Lung (tissue), 11 donors: ENCODE measurements at regions not wholly inside any gene's neighbourhood (a gene's known extent, or its start where the extent isn't known, plus 50 kb on each side); places are given as distances from the start of the nearest gene placed in this dataset.

Source experiments
- ATAC-seq: fragments of 200-7000 bp; cut with Tn5 transposase; one replicate; pipeline ENCODE4 v1.9.1; 2020; ENCODE audit warnings: moderate number of reproducible peaks; ENCODE audit not compliant: insufficient read depth, low FRiP score
- DNase-seq, 3 donors: peaks; one replicate each; pipeline ENCODE4 v3.0.0-alpha.2; 2013 to 2017
- H3K27ac ChIP-seq, 2 donors: one replicate each; pipeline ENCODE4 v1.5.1; 2013; ENCODE audit warnings: mild to moderate bottlenecking in 2 of 2, moderate library complexity in 2 of 2, control low read depth in 1 of 2, inconsistent platforms in 1 of 2, low read depth in 1 of 2, low read length in 1 of 2
- H3K27me3 ChIP-seq, 3 donors: one replicate each; pipeline ENCODE4 v1.5.1; 2013; ENCODE audit warnings: low read length in 2 of 3; ENCODE audit not compliant: control insufficient read depth in 3 of 3, insufficient read depth in 3 of 3
- H3K36me3 ChIP-seq, 4 donors: one replicate each; pipeline ENCODE4 v1.5.1; 2013; ENCODE audit warnings: low read length in 4 of 4, mild to moderate bottlenecking in 1 of 4, moderate library complexity in 1 of 4; ENCODE audit not compliant: control insufficient read depth in 4 of 4, insufficient read depth in 4 of 4
- H3K4me1 ChIP-seq, 5 donors: one replicate each; pipeline ENCODE4 v1.5.1; 2013; ENCODE audit warnings: low read length in 5 of 5, mild to moderate bottlenecking in 2 of 5, moderate library complexity in 1 of 5; ENCODE audit not compliant: control insufficient read depth in 5 of 5, insufficient read depth in 5 of 5
- H3K4me3 ChIP-seq: one replicate; pipeline ENCODE4 v1.5.1; 2013; ENCODE audit warnings: mild to moderate bottlenecking, control low read depth, moderate library complexity
- H3K9ac ChIP-seq, 2 donors: one replicate each; pipeline ENCODE4 v1.5.1; 2013; ENCODE audit warnings: low read length in 2 of 2, control low read depth in 1 of 2; ENCODE audit not compliant: insufficient read depth in 1 of 2
- H3K9me3 ChIP-seq, 4 donors: one replicate each; pipeline ENCODE4 v1.5.1; 2013; ENCODE audit warnings: low read length in 3 of 4, mild to moderate bottlenecking in 1 of 4, moderate library complexity in 1 of 4; ENCODE audit not compliant: control insufficient read depth in 4 of 4, insufficient read depth in 3 of 4
- CTCF ChIP-seq: IDR thresholded peaks from 2 replicates; pipeline ENCODE4 v1.5.1; 2012; ENCODE audit warnings: mild to moderate bottlenecking; ENCODE audit errors: control extremely low read depth, extremely low read depth
- WGBS, 2 donors: extraction: QIAGEN DNeasy Blood & Tissue Kit; methylation state at CpG; one replicate each; pipeline ENCODE4 v1.1.7; 2013; 5-methylcytosine and 5-hydroxymethylcytosine counted together
- donor health status: control.
- donor health status: control.
- donor health status: Bipolar disorder and iron deficiency.
- donor health status: healthy.
- donor health status: DM: yes; HTN: yes; CAD: no.

GRCh38 chr1:4310396-4310923, 343.9 kb upstream of the AJAP1 start:
- ATAC-seq = no peak
- no peak for TF ChIP-seq CTCF
- Histone ChIP-seq H3K27ac (no peak overlapping the region), H3K4me1 (no peaks in the 10 kb centered on the region), H3K4me3 (no peak overlapping the region), H3K9ac (no peak overlapping the region), H3K36me3 (no peaks in the 10 kb centered on the region), H3K9me3 (peaks cover 0 to 8% (median 4%) of the 10 kb centered on the region in 4 donors), H3K27me3 (no peaks in the 10 kb centered on the region)
- no peak for DNase-seq
- WGBS, 2 donors = 89% methylated on average over 9 of the region's 9 CpGs

- TF ChIP-seq CTCF = no peak
- H3K9ac ChIP-seq = no peak overlapping the region
- peaks cover 0 to 10% (median 4%) of the 10 kb centered on the region in 4 donors for H3K9me3 ChIP-seq
- H3K4me3 ChIP-seq = no peak overlapping the region
- ATAC-seq (no peak), DNase-seq (no peak)
- H3K36me3 ChIP-seq = no peaks in the 10 kb centered on the region
- WGBS, 2 donors = 63 to 71% methylated on average over 6 of the region's 6 CpGs
- H3K27ac ChIP-seq = no peak overlapping the region
- no peaks in the 10 kb centered on the region for H3K27me3 ChIP-seq
- H3K4me1 ChIP-seq = no peaks in the 10 kb centered on the region
Observed at GRCh38 chr1:4312024-4312423, 342.4 kb upstream of the AJAP1 start.

- Histone ChIP-seq H3K27me3 (peaks cover 0 to 6% (median 0%) of the 10 kb centered on the region in 3 donors), H3K9ac (no peak overlapping the region), H3K36me3 (no peaks in the 10 kb centered on the region), H3K9me3 (peaks cover 0 to 8% (median 4%) of the 10 kb centered on the region in 4 donors), H3K4me3 (no peak overlapping the region), H3K4me1 (no peaks in the 10 kb centered on the region), H3K27ac (no peak overlapping the region)
- DNase-seq = no peak
- no peak for ATAC-seq
- 49 to 66% methylated on average over 4 of the region's 4 CpGs for WGBS, 2 donors
- TF ChIP-seq CTCF = no peak
Observed at GRCh38 chr1:4315202-4315601, 339.2 kb upstream of the AJAP1 start.

GRCh38 chr1:4317207-4317606, 337.2 kb upstream of the AJAP1 start:
- Histone ChIP-seq H3K36me3 (no peaks in the 10 kb centered on the region), H3K9me3 (peaks cover 0 to 8% (median 3%) of the 10 kb centered on the region in 4 donors), H3K27me3 (peaks cover 0 to 8% (median 0%) of the 10 kb centered on the region in 3 donors), H3K4me1 (no peaks in the 10 kb centered on the region), H3K9ac (no peak overlapping the region), H3K27ac (no peak overlapping the region), H3K4me3 (no peak overlapping the region)
- TF ChIP-seq CTCF = no peak
- 76 to 84% methylated on average over 6 of the region's 6 CpGs for WGBS, 2 donors
- DNase-seq = no peak
- ATAC-seq = no peak
